ENCODE measurements at regions not wholly inside any gene's neighbourhood (a gene's known extent, or its start where the extent isn't known, plus 50 kb on each side); places are given as distances from the start of the nearest gene placed in this dataset.
"Not testable (repeated sequence)": the region's sequence is repeated elsewhere in the genome, so short reads cannot be mapped to it uniquely, and the experiment has no call there.

DNA sequence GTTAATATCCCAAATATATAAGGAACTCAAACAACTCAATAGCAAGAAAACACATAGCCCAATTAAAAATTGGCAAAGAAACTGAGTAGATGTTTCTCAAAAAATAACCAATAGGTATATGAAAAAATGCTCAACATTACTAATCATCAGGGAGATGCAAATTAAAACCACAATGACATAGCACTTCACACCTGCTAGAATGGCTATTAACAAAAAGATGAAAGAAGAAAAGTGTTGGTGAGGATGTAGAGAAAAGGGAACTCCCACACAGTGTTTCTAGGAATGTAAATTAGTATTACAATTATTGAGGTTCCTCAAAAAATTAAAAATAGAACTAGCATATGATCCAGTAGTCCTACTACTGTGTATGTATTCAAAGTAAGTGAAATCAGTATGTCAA lies 1212.8 kb downstream of the DIAPH3 start:
- DNase-seq (ENCODE audit: low spot score), result no peak
- H4K20me1 ChIP-seq (ENCODE audit: insufficient read depth, poor library complexity, severe bottlenecking), result no peaks in the 10 kb centered on the region
- H3K4me2 ChIP-seq, result no peak overlapping the region
- no peaks in the 10 kb centered on the region for H3K4me1 ChIP-seq (ENCODE audit: insufficient read depth)
- peaks cover 12% of the 10 kb centered on the region for H3K9me3 ChIP-seq (ENCODE audit: low read depth)
- TF ChIP-seq EZH2phosphoT487 (IDR thresholded peaks at IDR 0.05; ENCODE audit: low read depth, severe bottlenecking, unreplicated experiment), result no peak
- no peak overlapping the region for H2AFZ ChIP-seq
- no peak overlapping the region for H3K4me3 ChIP-seq
- H3K36me3 ChIP-seq (replicated peaks; ENCODE audit: insufficient read depth, low read depth), result no peaks in the 10 kb centered on the region
- H3K79me2 ChIP-seq, result no peaks in the 10 kb centered on the region
- no peaks in the 10 kb centered on the region for H3K9me2 ChIP-seq (replicated peaks; ENCODE audit: insufficient read depth)
- H3K27ac ChIP-seq, result no peak overlapping the region
- no peaks in the 10 kb centered on the region for H3K27me3 ChIP-seq

DNA sequence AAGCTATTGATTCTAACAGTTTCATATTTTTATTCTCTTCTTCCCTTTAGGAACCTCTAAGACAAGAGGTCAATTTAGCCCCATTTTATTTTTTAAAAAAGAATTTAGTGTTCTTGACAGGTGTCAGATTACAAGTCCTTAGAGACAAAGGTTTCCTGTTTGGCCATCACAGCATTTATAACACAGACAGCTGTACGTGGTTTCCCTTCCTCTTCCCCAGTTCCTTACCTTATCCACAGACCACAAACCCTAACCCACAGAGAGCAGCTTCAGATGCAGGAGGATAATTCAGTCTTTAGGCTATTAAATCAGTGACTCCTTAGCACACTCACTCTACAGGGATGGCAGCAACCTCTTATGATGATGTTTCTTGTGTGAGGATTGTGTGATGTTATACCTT lies 1210.1 kb downstream of the DIAPH3 start:
- Histone ChIP-seq H3K36me3 (replicated peaks; ENCODE audit: insufficient read depth, low read depth) (no peaks in the 10 kb centered on the region), H4K20me1 (ENCODE audit: insufficient read depth, poor library complexity, severe bottlenecking) (no peaks in the 10 kb centered on the region), H3K27me3 (no peaks in the 10 kb centered on the region), H3K9me2 (replicated peaks; ENCODE audit: insufficient read depth) (no peaks in the 10 kb centered on the region), H3K79me2 (no peaks in the 10 kb centered on the region), H3K9me3 (ENCODE audit: low read depth) (peaks cover 12% of the 10 kb centered on the region), H3K27ac (no peak overlapping the region), H3K4me2 (no peak overlapping the region), H3K4me1 (ENCODE audit: insufficient read depth) (no peaks in the 10 kb centered on the region), H2AFZ (no peak overlapping the region), H3K4me3 (no peak overlapping the region)
- no peak for TF ChIP-seq EZH2phosphoT487 (IDR thresholded peaks at IDR 0.05; ENCODE audit: low read depth, severe bottlenecking, unreplicated experiment)
- no peak for TF ChIP-seq EZH2 (IDR thresholded peaks at IDR 0.05; ENCODE audit: borderline replicate concordance)
- TF ChIP-seq, protein P1, sequence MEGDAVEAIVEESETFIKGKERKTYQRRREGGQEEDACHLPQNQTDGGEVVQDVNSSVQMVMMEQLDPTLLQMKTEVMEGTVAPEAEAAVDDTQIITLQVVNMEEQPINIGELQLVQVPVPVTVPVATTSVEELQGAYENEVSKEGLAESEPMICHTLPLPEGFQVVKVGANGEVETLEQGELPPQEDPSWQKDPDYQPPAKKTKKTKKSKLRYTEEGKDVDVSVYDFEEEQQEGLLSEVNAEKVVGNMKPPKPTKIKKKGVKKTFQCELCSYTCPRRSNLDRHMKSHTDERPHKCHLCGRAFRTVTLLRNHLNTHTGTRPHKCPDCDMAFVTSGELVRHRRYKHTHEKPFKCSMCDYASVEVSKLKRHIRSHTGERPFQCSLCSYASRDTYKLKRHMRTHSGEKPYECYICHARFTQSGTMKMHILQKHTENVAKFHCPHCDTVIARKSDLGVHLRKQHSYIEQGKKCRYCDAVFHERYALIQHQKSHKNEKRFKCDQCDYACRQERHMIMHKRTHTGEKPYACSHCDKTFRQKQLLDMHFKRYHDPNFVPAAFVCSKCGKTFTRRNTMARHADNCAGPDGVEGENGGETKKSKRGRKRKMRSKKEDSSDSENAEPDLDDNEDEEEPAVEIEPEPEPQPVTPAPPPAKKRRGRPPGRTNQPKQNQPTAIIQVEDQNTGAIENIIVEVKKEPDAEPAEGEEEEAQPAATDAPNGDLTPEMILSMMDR (IDR thresholded peaks at IDR 0.05; ENCODE audit: poor library complexity), result no peak
- no peak for DNase-seq (ENCODE audit: low spot score)
- 39% methylated on average over 1 of the region's 1 CpG for WGBS (ENCODE audit: low lambda C conversion rate, missing lambda C conversion rate)

DNA sequence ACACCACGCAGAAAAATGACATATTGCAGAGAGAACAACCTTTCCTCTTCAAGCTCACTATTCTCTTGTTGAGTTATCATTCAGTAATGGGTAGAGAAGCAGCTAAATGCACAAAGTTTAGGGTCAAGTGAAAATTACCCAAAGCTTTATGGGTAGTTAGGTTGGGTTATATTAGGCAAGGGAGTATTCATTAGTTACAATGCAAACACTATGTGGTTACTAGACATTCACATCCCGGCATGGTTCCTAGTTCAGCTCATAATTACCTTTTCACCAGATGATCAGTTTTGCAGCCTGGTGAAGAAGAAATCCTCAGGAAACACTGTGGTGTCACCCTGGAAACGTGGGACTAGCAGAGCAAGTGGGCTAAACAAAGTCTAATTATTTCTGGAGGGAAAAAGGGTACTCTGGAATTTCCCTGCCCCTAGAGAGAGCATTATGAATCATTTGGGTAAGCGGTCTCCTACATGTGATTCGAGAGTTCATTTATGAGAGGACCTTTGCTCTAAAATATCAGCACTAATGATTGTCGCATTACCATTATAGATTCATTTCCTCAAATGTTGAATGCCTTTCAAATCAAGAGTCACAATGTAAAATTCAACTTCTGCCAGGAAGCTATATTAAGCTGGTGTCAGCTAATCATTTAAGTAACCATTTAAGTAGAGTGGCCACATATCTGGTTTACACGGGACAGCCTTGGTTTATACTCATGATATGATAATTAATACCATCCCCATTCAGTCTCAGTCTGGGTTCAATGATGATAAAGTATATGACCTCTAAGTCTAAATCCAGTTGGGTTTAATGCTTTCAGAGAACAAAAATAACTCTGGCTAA lies 1208.0 kb downstream of the DIAPH3 start:
- Histone ChIP-seq H3K27ac (no peak overlapping the region), H3K36me3 (replicated peaks; ENCODE audit: insufficient read depth, low read depth) (no peaks in the 10 kb centered on the region), H3K4me1 (ENCODE audit: insufficient read depth) (no peaks in the 10 kb centered on the region), H3K4me2 (no peak overlapping the region), H3K9me2 (replicated peaks; ENCODE audit: insufficient read depth) (no peaks in the 10 kb centered on the region), H3K4me3 (no peak overlapping the region), H2AFZ (no peak overlapping the region), H3K9me3 (ENCODE audit: low read depth) (no peaks in the 10 kb centered on the region), H3K79me2 (no peaks in the 10 kb centered on the region), H4K20me1 (ENCODE audit: insufficient read depth, poor library complexity, severe bottlenecking) (no peaks in the 10 kb centered on the region), H3K27me3 (no peaks in the 10 kb centered on the region)
- DNase-seq (ENCODE audit: low spot score), result no peak
- WGBS (ENCODE audit: low lambda C conversion rate, missing lambda C conversion rate), result 89% methylated on average over 7 of the region's 7 CpGs
- TF ChIP-seq, protein P1 (IDR thresholded peaks at IDR 0.05; ENCODE audit: poor library complexity), result no peak
- TF ChIP-seq EZH2 (IDR thresholded peaks at IDR 0.05; ENCODE audit: borderline replicate concordance) (no peak), EZH2phosphoT487 (IDR thresholded peaks at IDR 0.05; ENCODE audit: low read depth, severe bottlenecking, unreplicated experiment) (no peak)

DNA sequence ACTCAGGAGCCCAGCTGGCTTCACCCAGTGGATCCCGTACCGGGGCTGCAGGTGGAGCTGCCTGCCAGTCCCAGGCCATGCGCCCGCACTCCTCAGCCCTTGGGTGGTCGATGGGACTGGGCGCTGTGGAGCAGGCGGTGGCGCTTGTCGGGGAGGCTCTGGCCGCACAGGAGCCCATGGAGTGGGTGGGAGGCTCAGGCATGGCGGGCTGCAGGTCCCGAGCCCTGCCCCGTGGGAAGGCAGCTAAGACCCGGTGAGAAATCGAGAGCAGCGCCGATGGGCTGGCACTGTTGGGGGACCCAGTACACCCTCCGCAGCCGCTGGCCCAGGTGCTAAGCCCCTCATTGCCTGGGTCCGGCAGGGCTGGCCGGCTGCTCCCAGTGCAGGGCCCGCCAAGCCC lies 1205.6 kb downstream of the DIAPH3 start:
- DNase-seq (ENCODE audit: low spot score); H3K36me3 ChIP-seq (replicated peaks; ENCODE audit: insufficient read depth, low read depth); H3K4me1 ChIP-seq (ENCODE audit: insufficient read depth); H3K79me2 ChIP-seq; H3K4me3 ChIP-seq; H2AFZ ChIP-seq; H3K9me3 ChIP-seq (ENCODE audit: low read depth); H4K20me1 ChIP-seq (ENCODE audit: insufficient read depth, poor library complexity, severe bottlenecking); H3K27ac ChIP-seq; H3K4me2 ChIP-seq; H3K27me3 ChIP-seq; H3K9me2 ChIP-seq (replicated peaks; ENCODE audit: insufficient read depth): not testable (repeated sequence)
- 98% methylated on average over 17 of the region's 22 CpGs for WGBS (ENCODE audit: low lambda C conversion rate, missing lambda C conversion rate)

All from hepatocyte (in vitro differentiated cells).